Esophagus squamous epithelium (tissue), 4 donors: ENCODE measurements at regions not wholly inside any gene's neighbourhood (a gene's known extent, or its start where the extent isn't known, plus 50 kb on each side); places are given as distances from the start of the nearest gene placed in this dataset.

Source experiments
- CTCF ChIP-seq, 6 experiments: fragments of 450-650 bp in 4 of 6; fragments of 200-600 bp in 2 of 6; sonication (generic) in 2 of 6; IDR thresholded peaks; one replicate each; pipeline ENCODE4 v1.5.1; 2016 to 2019; ENCODE audit warnings: antibody characterized with exemption in 6 of 6, mild to moderate bottlenecking in 4 of 6, moderate library complexity in 4 of 6
- POLR2A ChIP-seq, 4 donors: fragments of 450-650 bp; IDR thresholded peaks; one replicate each; pipeline ENCODE4 v1.6.1; 2017; ENCODE audit warnings: antibody characterized with exemption in 4 of 4, mild to moderate bottlenecking in 4 of 4, moderate library complexity in 3 of 4

- TF ChIP-seq POLR2A (IDR thresholded peaks at IDR 0.05) (no peak), CTCF (IDR thresholded peaks at IDR 0.05) (peak; percentile 76 to 80 (median 76))
These were observed 229.4 kb downstream of the DMAC1 start for GRCh38 chr9:7570107-7570720.
